ENCODE measurements at regions not wholly inside any gene's neighbourhood (a gene's known extent, or its start where the extent isn't known, plus 50 kb on each side); places are given as distances from the start of the nearest gene placed in this dataset.

DNA sequence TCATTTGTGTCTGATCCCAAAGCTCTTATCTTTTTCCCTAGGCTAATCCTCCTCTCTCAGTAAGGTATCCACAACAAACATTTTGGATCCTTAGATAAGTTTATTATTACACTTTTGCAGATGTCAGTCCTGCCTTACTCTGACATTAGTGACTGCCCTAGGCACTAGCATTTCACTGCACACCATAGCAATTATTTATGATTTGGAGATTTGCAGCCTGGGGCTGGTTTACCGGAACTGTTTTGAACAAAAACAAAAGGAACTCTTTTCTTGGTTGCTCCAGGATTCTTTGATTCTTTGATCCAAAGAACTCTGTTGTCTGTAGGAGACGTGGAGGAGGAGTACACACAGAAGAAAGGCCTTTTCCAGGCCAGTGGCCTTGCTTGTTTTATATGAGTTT lies 80.4 kb downstream of the EDNRB start:
- no peak overlapping the region for H3K4me3 ChIP-seq
- no peak overlapping the region for H3K27ac ChIP-seq

DNA sequence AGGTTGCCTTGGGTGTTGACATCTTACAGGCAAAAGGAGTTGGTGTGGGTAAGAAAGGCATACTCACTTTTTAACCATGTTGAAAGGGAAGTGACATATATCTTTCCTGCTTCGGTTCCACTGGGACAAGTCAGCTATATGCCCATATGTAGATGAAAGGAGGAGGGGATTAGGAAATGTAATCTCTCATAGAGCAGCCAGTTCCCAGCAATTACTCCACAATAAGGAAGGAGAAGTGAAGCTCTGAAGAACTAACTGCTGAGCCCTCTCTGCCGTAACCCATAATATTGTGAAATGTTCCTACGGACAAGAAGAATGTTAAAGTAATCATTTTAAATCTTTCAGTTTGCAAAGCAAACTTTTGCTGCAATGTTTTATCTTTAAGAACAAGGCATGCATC lies 82.2 kb downstream of the EDNRB start:
- Histone ChIP-seq H3K27ac (peak overlapping the region in 2 of 21 experiments; percentile 23 to 27), H3K4me3 (no peak overlapping the region)

DNA sequence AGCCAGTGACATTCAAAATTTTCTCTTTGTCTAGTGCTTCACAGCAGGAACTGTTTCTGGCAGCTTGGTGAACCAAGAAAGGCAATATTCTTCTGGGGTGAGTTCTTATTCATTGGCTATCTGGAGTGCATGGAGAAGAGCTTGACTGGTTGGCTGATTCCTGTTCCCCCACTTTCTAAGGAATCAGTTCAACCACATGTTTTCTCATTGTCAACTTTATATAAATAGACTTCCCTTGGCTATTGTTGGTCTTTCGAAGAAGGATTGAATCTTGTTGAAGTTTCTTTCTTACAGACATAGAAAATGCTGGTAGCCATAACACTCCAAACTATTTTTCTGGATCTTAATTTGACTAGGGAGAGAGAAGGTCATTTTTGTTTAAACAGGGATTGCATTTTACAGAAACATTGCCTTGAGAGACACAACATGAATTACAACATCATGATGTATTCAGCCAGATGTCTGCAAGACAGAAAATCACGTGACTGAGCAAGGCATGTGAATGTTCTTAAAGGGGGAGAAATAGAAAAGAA lies 85.2 kb downstream of the EDNRB start:
- Histone ChIP-seq H3K4me3 (no peak overlapping the region), H3K27ac (peak overlapping the region in 11 of 21 experiments; percentile 24 to 66 (median 44))

GRCh38 chr13:77832339-77833100 lies 86.1 kb downstream of the EDNRB start:
- Histone ChIP-seq H3K27ac (peak overlapping the region in 5 of 21 experiments; percentile 10 to 66 (median 42)), H3K4me3 (no peak overlapping the region)

- peak overlapping the region in 2 of 21 experiments; percentile 3 to 42 for H3K27ac ChIP-seq
Observed at GRCh38 chr13:77831866-77832265, 86.8 kb downstream of the EDNRB start.

DNA sequence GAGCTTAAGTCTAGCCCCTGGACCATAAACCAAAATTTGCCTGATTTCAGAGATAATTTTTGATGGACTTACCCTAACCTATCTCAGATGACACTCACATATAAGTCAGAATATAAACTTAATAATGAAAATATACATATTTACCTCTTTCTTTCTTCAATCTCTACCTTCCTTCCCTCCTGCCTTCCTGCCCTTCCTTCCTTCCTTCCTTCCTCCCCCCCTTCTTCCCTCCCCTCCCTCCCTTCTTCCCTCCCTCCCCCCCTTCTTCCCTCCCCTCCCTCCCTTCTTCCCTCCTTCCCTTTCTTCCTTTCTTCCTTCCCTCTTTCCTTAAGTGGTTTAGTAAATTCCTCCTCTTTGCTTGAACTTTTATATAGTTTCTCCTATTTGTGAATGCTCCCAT lies 88.7 kb downstream of the EDNRB start:
- Histone ChIP-seq H3K27ac (no peak overlapping the region), H3K4me3 (no peak overlapping the region)

More at GRCh38 chr13:77831866-77832265, 86.8 kb downstream of the EDNRB start:
- no peak overlapping the region for H3K4me3 ChIP-seq

DNA sequence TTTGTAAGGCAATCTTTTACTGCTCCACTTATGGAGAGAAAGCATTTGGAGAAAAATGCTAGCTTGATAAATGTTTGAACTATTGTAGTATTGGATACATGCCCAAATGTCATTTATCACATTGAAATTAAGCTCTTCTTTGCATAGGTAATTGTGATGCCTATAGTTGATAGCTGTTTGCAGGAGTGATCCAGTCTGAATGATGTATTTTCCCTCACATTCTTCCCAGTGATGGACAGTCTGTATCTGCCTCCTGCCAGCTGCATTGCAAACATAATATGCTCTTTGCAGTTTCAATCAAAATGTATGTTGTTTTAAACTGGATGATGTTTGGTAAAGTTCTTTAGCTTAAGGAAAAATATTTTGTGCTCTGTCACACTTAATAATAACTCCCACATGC lies 89.8 kb downstream of the EDNRB start:
- Histone ChIP-seq H3K27ac (peak overlapping the region in 1 of 21 experiments; percentile 3), H3K4me3 (no peak overlapping the region)

- Histone ChIP-seq H3K4me3 (no peak overlapping the region), H3K27ac (no peak overlapping the region)
Observed at GRCh38 chr13:77827332-77827731, 91.3 kb downstream of the EDNRB start.

- H3K27ac ChIP-seq, result no peak overlapping the region
- H3K4me3 ChIP-seq, result no peak overlapping the region
Observed at GRCh38 chr13:77820431-77821149, 98.0 kb downstream of the EDNRB start.

- H3K4me3 ChIP-seq, result no peak overlapping the region
- no peak overlapping the region for H3K27ac ChIP-seq
Observed at GRCh38 chr13:77817521-77817920, 101.1 kb downstream of the EDNRB start.

DNA sequence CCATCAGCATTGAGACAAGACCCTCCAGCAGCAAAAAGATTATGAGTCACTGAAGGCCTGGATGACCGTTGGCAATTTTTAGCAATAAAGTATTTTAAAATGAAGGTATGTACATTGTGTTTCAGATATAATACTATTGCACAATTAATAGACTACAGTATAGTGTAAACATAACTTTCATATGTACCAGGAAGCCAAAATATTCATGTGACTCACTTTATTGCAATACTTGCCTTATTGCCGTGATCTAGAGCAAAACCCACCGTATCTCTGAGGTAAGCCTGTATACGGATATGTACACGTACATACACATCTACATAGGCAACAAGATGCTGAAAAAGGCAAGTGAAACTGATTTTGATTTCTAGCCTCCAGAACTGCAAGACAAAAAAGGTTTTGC lies 103.3 kb downstream of the EDNRB start:
- no peak overlapping the region for H3K4me3 ChIP-seq
- H3K27ac ChIP-seq, result no peak overlapping the region
